ENCODE measurements at regions not wholly inside any gene's neighbourhood (a gene's known extent, or its start where the extent isn't known, plus 50 kb on each side); places are given as distances from the start of the nearest gene placed in this dataset.

DNA sequence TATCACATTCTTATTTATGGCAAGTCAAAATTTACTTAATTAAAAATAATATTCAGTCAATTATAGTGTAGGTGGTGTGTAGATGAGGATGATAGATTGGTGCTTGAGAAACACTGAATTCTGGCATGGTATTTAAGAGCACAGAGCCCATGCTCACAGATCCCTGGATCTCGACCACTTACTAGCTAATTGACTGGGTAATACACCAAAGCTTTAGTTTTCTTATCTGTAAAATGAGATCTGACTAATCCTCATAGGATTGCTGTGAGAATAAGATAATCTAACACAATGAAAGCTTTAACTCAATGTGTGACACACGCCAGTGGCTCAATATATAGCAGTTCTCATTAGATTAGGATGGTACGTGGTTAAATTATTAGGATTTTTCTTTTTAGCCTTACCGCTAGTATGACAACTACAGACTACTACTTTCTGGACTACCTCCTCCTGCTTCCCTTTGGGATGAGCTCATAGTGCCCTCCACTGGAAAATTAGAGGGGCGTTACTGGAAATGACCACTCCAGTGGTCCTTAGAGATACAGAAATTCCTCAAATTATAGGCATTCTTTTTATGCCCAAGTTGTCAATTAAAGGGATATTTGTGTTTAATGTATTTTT, 482.8 kb upstream of the TBX3 start:
- in situ Hi-C loops (cut with HindIII; ENCODE audit: low pct_unique_long_range_greater_than_20kb, low sequenced_read_pairs) = no loop called here
- peak in 1 of 2 experiments; percentile 4 for DNase-seq (ENCODE audit: low read depth in 1 of 2, low spot score in 1 of 2)
- no peak for TF ChIP-seq JUND (IDR thresholded peaks at IDR 0.05; ENCODE audit: low read depth)

DNA sequence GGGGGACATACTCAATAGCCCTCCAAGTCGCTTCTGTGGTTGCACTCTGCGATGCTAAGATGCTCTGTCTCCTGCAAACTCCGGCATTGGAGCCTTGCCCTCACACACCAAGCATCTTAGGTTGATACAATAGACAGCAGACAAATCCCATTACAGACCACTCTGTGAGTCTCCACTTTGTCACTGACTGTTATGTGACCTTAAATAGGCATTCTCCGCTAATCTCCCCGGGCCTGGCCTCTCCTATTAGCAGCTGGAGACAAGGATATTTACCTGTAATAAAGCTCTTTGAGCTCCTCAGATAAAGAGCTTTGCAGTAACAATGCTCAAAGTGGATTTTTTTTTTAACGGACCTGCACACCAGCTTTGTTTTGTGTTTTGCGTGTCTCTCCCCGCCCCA, 479.7 kb upstream of the TBX3 start:
- no peak for DNase-seq (ENCODE audit: low read depth in 1 of 2, low spot score in 1 of 2)
- TF ChIP-seq JUND (IDR thresholded peaks at IDR 0.05; ENCODE audit: low read depth) = no peak
- in situ Hi-C loops (cut with HindIII; ENCODE audit: low pct_unique_long_range_greater_than_20kb, low sequenced_read_pairs) = no loop called here

DNA sequence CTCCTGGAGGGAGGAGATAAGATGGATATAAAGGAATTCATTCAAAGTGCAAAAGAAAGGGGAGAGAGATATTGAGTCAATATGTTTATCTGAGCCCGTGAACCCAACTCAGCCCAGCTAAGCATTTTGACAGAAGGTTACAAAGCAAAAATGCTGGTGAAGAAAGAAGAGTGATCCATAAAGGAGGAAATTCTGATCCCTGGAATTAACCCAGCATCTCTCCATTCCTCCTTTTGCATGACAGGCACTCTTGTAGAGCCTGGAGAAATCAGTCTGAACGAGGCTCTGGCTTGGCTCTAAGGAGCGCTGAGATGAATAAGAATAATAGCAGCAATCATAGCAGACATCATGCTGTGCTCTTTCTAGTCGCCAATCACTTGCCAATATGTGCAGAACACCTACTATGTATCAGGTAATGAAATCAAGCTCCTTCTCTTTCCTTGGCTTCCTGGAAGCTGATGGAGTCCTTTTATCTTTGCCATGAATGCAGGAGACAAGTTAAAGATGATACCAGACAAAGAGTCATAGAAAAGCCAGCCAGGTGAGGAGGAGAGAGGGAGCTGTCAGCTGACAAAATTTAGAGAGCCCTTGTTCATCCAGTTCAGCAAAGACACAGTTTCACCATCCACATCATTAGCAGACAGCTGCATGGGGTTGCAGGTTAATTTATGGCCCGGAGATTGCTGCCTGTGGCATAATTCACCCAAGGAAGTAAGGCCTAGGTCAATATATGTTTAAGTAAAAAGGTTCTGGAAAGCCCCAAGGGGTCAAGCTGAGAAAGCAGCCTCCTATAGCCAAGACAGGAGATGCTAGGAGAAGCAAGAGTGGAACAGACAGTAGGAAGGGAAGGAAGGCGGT, 476.5 kb upstream of the TBX3 start:
- in situ Hi-C loops (cut with HindIII; ENCODE audit: low pct_unique_long_range_greater_than_20kb, low sequenced_read_pairs) = no loop called here
- TF ChIP-seq JUND (IDR thresholded peaks at IDR 0.05; ENCODE audit: low read depth) = no peak
- DNase-seq (ENCODE audit: low read depth in 1 of 2, low spot score in 1 of 2) = no peak

DNA sequence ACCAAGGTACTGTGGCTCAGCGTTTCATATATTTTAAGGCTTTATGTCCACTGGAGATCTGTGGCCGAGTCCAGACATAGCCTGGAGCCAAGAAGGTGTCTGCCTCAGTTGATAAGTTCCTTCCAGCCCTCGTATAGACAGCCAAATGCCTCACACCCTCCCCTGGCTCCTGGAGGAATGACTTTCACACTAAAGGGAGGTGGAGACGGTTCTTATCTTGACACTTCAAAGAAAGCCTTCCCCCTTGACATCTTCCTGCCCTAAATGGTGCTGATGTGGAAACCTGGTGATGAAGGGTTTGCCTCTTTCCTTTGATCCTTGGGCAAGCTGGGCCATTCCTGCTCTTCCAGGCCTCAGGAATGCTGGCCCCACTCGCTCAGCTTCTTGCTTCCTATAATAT, 474.8 kb upstream of the TBX3 start:
- no peak for DNase-seq (ENCODE audit: low read depth in 1 of 2, low spot score in 1 of 2)
- no peak for TF ChIP-seq JUND (IDR thresholded peaks at IDR 0.05; ENCODE audit: low read depth)
- in situ Hi-C loops (cut with HindIII; ENCODE audit: low pct_unique_long_range_greater_than_20kb, low sequenced_read_pairs) = no loop called here

DNA sequence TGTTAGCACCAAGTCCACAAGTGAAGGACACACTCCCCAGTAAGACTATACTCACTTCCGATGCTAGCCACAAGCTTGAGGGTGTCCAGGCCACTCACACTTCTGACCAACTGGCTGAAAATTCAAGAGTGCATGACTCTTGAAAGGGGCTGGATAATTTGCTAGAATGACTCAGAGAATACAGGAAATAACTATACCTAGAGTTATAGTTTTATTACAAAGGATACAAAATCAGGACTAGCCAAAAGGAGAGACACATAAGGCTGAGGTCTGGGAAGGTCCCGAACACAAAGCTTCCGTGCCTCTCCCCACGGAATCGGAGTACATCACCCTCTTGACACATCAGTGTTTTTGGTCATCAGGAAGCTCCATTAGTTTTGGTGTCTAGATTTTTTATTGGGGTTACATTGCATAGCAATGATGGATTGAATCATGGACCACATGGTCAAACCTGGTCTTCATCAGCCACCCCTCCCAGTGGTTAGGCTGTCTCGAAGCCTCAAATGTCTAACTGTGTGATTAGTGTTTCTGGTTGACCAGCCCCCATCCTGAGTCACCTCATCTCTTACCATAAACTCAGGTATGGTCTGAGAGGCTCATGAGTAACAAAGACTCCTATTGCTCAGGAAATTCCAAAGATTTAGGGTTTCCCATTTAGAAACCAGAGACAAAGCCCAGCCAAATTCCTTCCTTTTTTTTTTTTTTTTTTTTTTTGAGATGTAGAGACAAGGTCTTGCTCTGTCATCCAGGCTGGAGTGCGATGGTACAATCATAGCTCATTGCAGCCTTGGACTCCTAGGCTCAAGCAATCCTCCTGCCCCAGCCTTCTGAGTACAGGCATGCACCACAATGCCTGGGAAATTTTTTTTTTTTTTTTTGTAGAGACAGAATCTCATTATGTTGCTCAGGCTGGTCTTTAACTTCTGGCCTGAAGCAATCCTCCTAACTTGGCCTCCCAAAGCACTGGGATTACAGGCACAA, 472.0 kb upstream of the TBX3 start:
- TF ChIP-seq JUND (IDR thresholded peaks at IDR 0.05; ENCODE audit: low read depth) = no peak
- in situ Hi-C loops (cut with HindIII; ENCODE audit: low pct_unique_long_range_greater_than_20kb, low sequenced_read_pairs) = no loop called here
- no peak for DNase-seq (ENCODE audit: low read depth in 1 of 2, low spot score in 1 of 2)

DNA sequence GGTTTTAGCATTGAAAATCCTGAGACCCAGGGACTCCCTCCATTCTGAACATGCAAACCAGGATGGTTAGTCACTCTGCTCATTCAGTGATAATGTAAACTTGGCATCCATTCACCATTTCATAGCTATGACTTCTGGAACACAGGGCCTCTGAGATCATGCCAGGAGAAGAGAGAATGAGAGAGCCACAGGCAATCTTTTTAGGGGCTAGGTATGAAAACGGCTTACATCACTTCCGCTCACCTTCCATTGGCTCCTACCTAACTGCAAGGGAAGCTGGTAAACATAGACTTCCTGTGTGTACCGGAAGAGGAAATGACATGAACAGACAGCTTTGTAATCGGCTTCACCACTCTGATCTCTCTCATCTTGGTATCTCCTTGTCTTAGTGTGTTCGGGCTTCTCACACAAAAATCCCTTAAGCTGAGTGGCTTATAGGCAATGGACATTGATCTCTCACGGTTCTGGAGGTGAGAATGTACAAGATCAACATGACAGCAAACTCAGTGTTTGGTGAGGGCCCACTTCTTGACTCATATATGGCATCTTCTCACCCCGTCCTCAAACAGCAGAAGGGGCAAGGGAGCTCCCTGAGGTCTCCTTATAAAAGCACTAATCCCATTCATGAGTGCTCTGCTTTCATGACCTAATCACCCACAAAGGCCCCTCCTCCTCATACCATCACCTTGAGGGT, 465.9 kb upstream of the TBX3 start:
- in situ Hi-C loops (cut with HindIII; ENCODE audit: low pct_unique_long_range_greater_than_20kb, low sequenced_read_pairs) = no loop called here
- peak in 1 of 2 experiments; percentile 5 for DNase-seq (ENCODE audit: low read depth in 1 of 2, low spot score in 1 of 2)
- TF ChIP-seq JUND (IDR thresholded peaks at IDR 0.05; ENCODE audit: low read depth) = no peak

DNA sequence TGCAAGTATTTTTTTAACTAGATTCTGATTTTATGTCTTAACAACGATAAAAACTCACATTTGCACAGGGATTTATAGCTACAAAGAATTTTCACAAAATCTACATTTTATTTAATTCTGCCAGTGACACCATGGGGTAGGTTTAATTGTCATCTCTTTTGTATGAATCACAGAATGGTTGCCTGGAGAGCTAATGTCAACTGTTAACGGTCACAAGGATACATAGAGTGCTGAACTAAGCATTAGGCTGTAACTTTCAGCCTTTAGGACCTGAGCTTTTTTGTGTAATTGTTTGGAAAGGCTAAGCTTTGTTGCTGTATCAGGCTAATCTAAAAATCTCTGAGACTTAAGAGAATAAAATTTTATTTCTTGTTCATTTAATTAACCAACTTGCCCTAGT, 465.3 kb upstream of the TBX3 start:
- DNase-seq (ENCODE audit: low read depth in 1 of 2, low spot score in 1 of 2) = no peak
- in situ Hi-C loops (cut with HindIII; ENCODE audit: low pct_unique_long_range_greater_than_20kb, low sequenced_read_pairs) = no loop called here
- TF ChIP-seq JUND (IDR thresholded peaks at IDR 0.05; ENCODE audit: low read depth) = no peak

DNA sequence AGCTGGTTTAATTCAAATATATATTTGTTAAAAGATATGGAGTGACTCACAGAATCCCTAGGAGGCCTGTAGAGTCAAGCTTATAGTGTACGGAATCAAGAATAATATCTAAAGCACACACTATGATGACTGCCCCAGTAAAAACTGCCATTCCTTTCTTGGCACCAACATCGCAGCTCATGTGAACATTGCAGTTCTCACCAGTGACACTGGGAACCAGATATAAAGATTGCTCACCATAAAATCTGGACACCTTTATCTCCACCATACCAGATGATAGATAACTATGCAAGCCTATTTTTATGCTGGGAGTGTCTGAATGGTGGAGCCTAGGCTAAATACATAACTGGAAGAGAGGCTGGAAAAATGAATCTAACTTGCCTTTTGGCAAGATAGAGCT, 463.9 kb upstream of the TBX3 start:
- DNase-seq (ENCODE audit: low read depth in 1 of 2, low spot score in 1 of 2) = no peak
- in situ Hi-C loops (cut with HindIII; ENCODE audit: low pct_unique_long_range_greater_than_20kb, low sequenced_read_pairs) = no loop called here
- no peak for TF ChIP-seq JUND (IDR thresholded peaks at IDR 0.05; ENCODE audit: low read depth)

DNA sequence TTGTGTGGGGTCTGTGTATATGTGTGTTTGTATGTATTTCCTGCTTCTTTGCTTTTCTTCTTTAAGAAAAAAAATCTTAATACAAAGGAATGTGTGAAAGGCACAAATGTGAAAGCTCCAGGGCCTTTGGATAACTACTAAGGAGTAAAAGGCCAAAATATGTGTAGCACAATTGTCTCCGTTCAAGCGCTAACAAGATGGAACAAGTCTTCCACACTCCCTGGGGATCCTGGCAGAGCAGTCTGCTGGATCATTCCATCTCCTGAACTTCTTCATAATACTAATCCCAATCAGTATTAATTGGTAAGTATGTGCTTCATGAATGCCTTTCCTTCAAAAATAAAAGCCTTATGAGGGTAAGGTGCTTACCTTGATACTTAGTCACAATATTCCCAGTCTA, 462.5 kb upstream of the TBX3 start:
- TF ChIP-seq JUND (IDR thresholded peaks at IDR 0.05; ENCODE audit: low read depth) = no peak
- in situ Hi-C loops (cut with HindIII; ENCODE audit: low pct_unique_long_range_greater_than_20kb, low sequenced_read_pairs) = no loop called here
- no peak for DNase-seq (ENCODE audit: low read depth in 1 of 2, low spot score in 1 of 2)

DNA sequence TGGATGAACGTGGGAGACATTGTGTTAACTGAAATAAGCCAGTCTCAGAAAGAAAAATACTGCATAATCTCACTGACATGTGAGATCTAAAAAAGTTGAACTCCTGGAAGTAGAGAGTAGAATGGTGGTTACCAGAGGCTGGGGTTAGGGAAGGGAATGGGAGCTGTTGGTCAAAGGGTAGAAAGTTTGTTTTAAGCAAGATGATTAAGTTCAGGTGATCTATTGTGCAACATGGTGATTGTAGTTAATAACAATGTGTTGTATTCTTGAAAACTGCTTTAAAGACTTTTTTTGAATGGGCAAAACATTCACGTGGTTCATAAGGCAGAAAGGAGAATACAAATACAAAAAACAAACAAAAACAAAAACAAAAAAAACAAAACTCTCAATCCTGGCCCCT, 460.4 kb upstream of the TBX3 start:
- TF ChIP-seq JUND (IDR thresholded peaks at IDR 0.05; ENCODE audit: low read depth) = no peak
- in situ Hi-C loops (cut with HindIII; ENCODE audit: low pct_unique_long_range_greater_than_20kb, low sequenced_read_pairs) = no loop called here
- DNase-seq (ENCODE audit: low read depth in 1 of 2, low spot score in 1 of 2) = no peak

DNA sequence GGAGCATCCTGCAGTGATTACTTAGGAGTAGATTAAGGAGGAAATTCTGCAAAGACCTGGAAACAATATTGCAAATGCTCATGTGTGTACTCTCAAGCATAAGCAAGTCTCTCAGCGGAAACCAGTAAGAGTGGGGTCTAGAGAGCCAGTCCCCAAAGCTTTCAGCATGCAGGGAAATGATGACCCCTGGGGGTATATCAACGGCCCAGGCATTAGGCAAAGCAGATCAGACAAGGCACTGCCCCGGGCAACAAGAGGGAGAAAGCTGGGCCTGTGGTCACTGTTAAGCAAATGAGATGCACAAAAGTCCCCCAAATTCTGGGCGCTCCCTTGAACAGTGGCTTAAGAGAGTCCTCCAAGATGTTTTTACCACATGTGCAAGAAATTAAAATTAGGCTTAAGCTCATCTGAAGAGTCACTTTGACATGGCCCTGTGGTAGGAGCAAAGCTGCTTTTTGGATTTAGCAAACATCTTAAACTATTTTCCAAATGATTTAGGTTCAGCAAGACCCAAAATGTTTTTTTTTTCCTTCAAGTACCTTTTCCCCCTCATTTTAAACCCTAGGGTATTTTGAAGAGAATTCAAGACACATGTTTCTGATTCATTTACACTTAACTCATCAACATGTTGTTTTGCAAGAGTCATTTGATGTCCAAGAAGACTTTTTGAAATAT, 457.1 kb upstream of the TBX3 start:
- no peak for DNase-seq (ENCODE audit: low read depth in 1 of 2, low spot score in 1 of 2)
- in situ Hi-C loops (cut with HindIII; ENCODE audit: low pct_unique_long_range_greater_than_20kb, low sequenced_read_pairs) = no loop called here

More for the DNA sequence above, 457.1 kb upstream of the TBX3 start:
- no peak for TF ChIP-seq JUND (IDR thresholded peaks at IDR 0.05; ENCODE audit: low read depth)
